ENCODE measurements at regions not wholly inside any gene's neighbourhood (a gene's known extent, or its start where the extent isn't known, plus 50 kb on each side); places are given as distances from the start of the nearest gene placed in this dataset.

DNA sequence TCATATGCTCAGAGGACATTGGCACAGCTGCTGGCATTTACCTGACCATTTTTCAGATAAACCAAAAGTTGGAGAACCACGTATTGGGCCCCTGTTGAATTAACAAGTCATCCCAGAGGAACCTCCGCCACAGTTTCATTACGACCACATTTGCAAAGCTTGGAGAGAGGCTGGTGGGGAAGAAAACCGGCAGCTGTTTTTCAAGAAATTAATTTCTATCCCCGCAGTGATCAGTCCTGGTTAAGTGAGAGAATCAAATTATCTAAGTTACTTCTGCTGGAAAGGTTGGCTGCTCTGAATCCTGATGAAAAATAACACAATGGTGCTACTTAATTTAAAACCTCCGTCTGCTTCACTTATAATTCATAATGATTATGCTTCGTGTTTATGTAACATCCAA is 737.1 kb upstream of the AUTS2 start:
- TF ChIP-seq, protein P1, sequence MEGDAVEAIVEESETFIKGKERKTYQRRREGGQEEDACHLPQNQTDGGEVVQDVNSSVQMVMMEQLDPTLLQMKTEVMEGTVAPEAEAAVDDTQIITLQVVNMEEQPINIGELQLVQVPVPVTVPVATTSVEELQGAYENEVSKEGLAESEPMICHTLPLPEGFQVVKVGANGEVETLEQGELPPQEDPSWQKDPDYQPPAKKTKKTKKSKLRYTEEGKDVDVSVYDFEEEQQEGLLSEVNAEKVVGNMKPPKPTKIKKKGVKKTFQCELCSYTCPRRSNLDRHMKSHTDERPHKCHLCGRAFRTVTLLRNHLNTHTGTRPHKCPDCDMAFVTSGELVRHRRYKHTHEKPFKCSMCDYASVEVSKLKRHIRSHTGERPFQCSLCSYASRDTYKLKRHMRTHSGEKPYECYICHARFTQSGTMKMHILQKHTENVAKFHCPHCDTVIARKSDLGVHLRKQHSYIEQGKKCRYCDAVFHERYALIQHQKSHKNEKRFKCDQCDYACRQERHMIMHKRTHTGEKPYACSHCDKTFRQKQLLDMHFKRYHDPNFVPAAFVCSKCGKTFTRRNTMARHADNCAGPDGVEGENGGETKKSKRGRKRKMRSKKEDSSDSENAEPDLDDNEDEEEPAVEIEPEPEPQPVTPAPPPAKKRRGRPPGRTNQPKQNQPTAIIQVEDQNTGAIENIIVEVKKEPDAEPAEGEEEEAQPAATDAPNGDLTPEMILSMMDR (IDR thresholded peaks at IDR 0.05): no peak
- TF ChIP-seq POLR2AphosphoS5 (IDR thresholded peaks at IDR 0.05): no peak
